CD14-positive monocyte (primary cell): ENCODE measurements at regions not wholly inside any gene's neighbourhood (a gene's known extent, or its start where the extent isn't known, plus 50 kb on each side); places are given as distances from the start of the nearest gene placed in this dataset.

Experiments used
- DNase-seq, 3 donors: peaks; one replicate each; pipeline ENCODE4 v3.0.0-alpha.2; 2011 to 2022
- H2AFZ ChIP-seq: 2 replicates; pipeline ENCODE4 v1.6.0; 2012; ENCODE audit warnings: mild to moderate bottlenecking, low read depth, low read length, inconsistent platforms; ENCODE audit not compliant: insufficient read depth, poor library complexity, severe bottlenecking
- H3K27ac ChIP-seq, 2 donors: 1 replicate in 1 of 2; 2 replicates in 1 of 2; pipeline ENCODE4 v1.5.1; 2012 to 2013; ENCODE audit warnings: low read length in 2 of 2, control low read depth in 1 of 2, inconsistent platforms in 1 of 2, low read depth in 1 of 2, mild to moderate bottlenecking in 1 of 2
- H3K27me3 ChIP-seq, 2 donors: one replicate each; pipeline versions ENCODE4 v1.6.0 to v1.6.1; 2011 to 2013; ENCODE audit warnings: low read length in 2 of 2; ENCODE audit not compliant: control insufficient read depth in 2 of 2, insufficient read depth in 2 of 2
- H3K36me3 ChIP-seq, 2 donors: replicated peaks in 1 of 2; 1 replicate in 1 of 2; 2 replicates in 1 of 2; pipeline versions ENCODE4 v1.5.1 to v1.6.1; 2012 to 2013; ENCODE audit warnings: low read length in 2 of 2, control low read depth in 1 of 2, inconsistent platforms in 1 of 2, mild to moderate bottlenecking in 1 of 2; ENCODE audit not compliant: insufficient read depth in 2 of 2, control insufficient read depth in 1 of 2
- H3K4me1 ChIP-seq, 2 donors: 1 replicate in 1 of 2; 2 replicates in 1 of 2; pipeline versions ENCODE4 v1.5.1 to v1.6.1; 2012 to 2013; ENCODE audit warnings: low read length in 2 of 2, control low read depth in 1 of 2, inconsistent platforms in 1 of 2, mild to moderate bottlenecking in 1 of 2, moderate library complexity in 1 of 2; ENCODE audit not compliant: insufficient read depth in 2 of 2, control insufficient read depth in 1 of 2
- H3K4me2 ChIP-seq: replicated peaks from 2 replicates; pipeline ENCODE3; 2012; ENCODE audit warnings: low read length, moderate library complexity, mild to moderate bottlenecking; ENCODE audit not compliant: poor library complexity, severe bottlenecking; ENCODE audit errors: extremely low read depth
- H3K4me3 ChIP-seq, 3 experiments: fragments of 200-600 bp in 1 of 3; sonication (generic) in 1 of 3; replicated peaks in 1 of 3; 1 replicate in 2 of 3; 2 replicates in 1 of 3; pipeline ENCODE4 v1.5.1; 2011 to 2013; ENCODE audit warnings: low read length in 3 of 3, mild to moderate bottlenecking in 3 of 3, control low read depth in 2 of 3, low read depth in 2 of 3, inconsistent platforms in 1 of 3, moderate library complexity in 1 of 3
- H3K79me2 ChIP-seq: 2 replicates; pipeline ENCODE4 v1.6.0; 2012; ENCODE audit warnings: mild to moderate bottlenecking, control low read depth, inconsistent platforms, low read length, moderate library complexity; ENCODE audit not compliant: insufficient read depth
- H3K9ac ChIP-seq: 2 replicates; pipeline ENCODE4 v1.6.0; 2017; ENCODE audit warnings: low read length, mild to moderate bottlenecking; ENCODE audit not compliant: insufficient read depth, poor library complexity, severe bottlenecking
- H3K9me3 ChIP-seq, 2 donors: replicated peaks in 1 of 2; 1 replicate in 1 of 2; 2 replicates in 1 of 2; pipeline versions ENCODE4 v1.5.1 to v1.6.1; 2012 to 2013; ENCODE audit warnings: low read length in 2 of 2, control low read depth in 1 of 2; ENCODE audit not compliant: control insufficient read depth in 1 of 2, insufficient read depth in 1 of 2
- H4K20me1 ChIP-seq: 2 replicates; pipeline ENCODE4 v1.6.0; 2012; ENCODE audit warnings: mild to moderate bottlenecking, low read length, control low read depth, moderate library complexity; ENCODE audit not compliant: insufficient read depth
- H3K27ac Mint-ChIP-seq, 7 donors: one replicate each; pipeline ENCODE4 v1.8.0; 2020; ENCODE audit warnings: mild to moderate bottlenecking in 7 of 7, mixed read lengths in 7 of 7, moderate library complexity in 6 of 7, inconsistent platforms in 2 of 7
- H3K27me3 Mint-ChIP-seq, 3 donors: one replicate each; pipeline ENCODE4 v1.8.0; 2021 to 2022; ENCODE audit warnings: low read depth in 3 of 3, mild to moderate bottlenecking in 3 of 3, mixed read lengths in 3 of 3, moderate library complexity in 3 of 3, inconsistent platforms in 1 of 3
- H3K36me3 Mint-ChIP-seq, 2 donors: one replicate each; pipeline ENCODE4 v1.8.0; 2020; ENCODE audit warnings: mixed read lengths in 2 of 2, inconsistent platforms in 1 of 2, mild to moderate bottlenecking in 1 of 2
- H3K4me1 Mint-ChIP-seq: one replicate; pipeline ENCODE4 v1.8.0; 2020; ENCODE audit warnings: mild to moderate bottlenecking, mixed read lengths
- H3K4me3 Mint-ChIP-seq, 2 donors: one replicate each; pipeline ENCODE4 v1.8.0; 2020; ENCODE audit warnings: mild to moderate bottlenecking in 2 of 2, mixed read lengths in 2 of 2, moderate library complexity in 1 of 2
- H3K9me3 Mint-ChIP-seq, 7 donors: one replicate each; pipeline ENCODE4 v1.8.0; 2020 to 2022; ENCODE audit warnings: mixed read lengths in 7 of 7, mild to moderate bottlenecking in 6 of 7, moderate library complexity in 6 of 7, inconsistent platforms in 2 of 7
- CTCF ChIP-seq: fragments of 200-600 bp; IDR thresholded peaks from one replicate; pipeline ENCODE4 v1.8.0; 2022; ENCODE audit warnings: antibody characterized with exemption, mild to moderate bottlenecking
- WGBS: methylation state at CpG from one replicate; pipeline ENCODE4 v1.1.5; 2013; ENCODE audit warnings: missing lambda C conversion rate; ENCODE audit not compliant: insufficient coverage; 5-methylcytosine and 5-hydroxymethylcytosine counted together
- intact Hi-C, 2 donors: fragments of 100-400 bp; cut with micrococcal nuclease; formaldehyde crosslinking; loops; one replicate each; pipeline versions ENCODE4 v1.15.0 to v1.15.1; 2023

- no peaks in the 10 kb centered on the region for H3K4me1 ChIP-seq
- no peak overlapping the region for H3K4me2 ChIP-seq
- no peak overlapping the region for H3K4me3 ChIP-seq
- no peaks in the 10 kb centered on the region for H3K27me3 ChIP-seq
- H3K9ac ChIP-seq: no peak overlapping the region
- WGBS: 70% methylated on average over 2 of the region's 2 CpGs
- no peaks in the 10 kb centered on the region for H3K27me3 Mint-ChIP-seq
- H3K4me1 Mint-ChIP-seq: no peaks in the 10 kb centered on the region
- H3K9me3 Mint-ChIP-seq: peaks cover 0 to 12% (median 3%) of the 10 kb centered on the region in 7 donors
- no peak overlapping the region for H3K27ac Mint-ChIP-seq
- DNase-seq: no peak
- H3K4me3 Mint-ChIP-seq: no peak overlapping the region
- H4K20me1 ChIP-seq: no peaks in the 10 kb centered on the region
- H3K36me3 ChIP-seq: no peaks in the 10 kb centered on the region
- intact Hi-C loops: no loop called here
- H2AFZ ChIP-seq: no peak overlapping the region
- no peak overlapping the region for H3K27ac ChIP-seq
- TF ChIP-seq CTCF: no peak
- H3K79me2 ChIP-seq: no peaks in the 10 kb centered on the region
- no peaks in the 10 kb centered on the region for H3K36me3 Mint-ChIP-seq
- H3K9me3 ChIP-seq: no peaks in the 10 kb centered on the region
Observed at GRCh38 chr16:59470556-59470955, 736.4 kb upstream of the GOT2 start.

- Mint-ChIP-seq H3K27ac (no peak overlapping the region), H3K36me3 (no peaks in the 10 kb centered on the region), H3K9me3 (peaks cover 0 to 17% (median 3%) of the 10 kb centered on the region in 7 donors), H3K4me3 (no peak overlapping the region), H3K4me1 (no peaks in the 10 kb centered on the region), H3K27me3 (no peaks in the 10 kb centered on the region)
- no peak for DNase-seq
- no peak overlapping the region for H3K27ac ChIP-seq
- no peak overlapping the region for H3K4me2 ChIP-seq
- no peaks in the 10 kb centered on the region for H3K9me3 ChIP-seq
- H3K27me3 ChIP-seq: no peaks in the 10 kb centered on the region
- H3K79me2 ChIP-seq: no peaks in the 10 kb centered on the region
- no CpG with 5 or more reads among the region's 1 CpG for WGBS
- no peaks in the 10 kb centered on the region for H3K36me3 ChIP-seq
- no peak overlapping the region for H3K9ac ChIP-seq
- no peaks in the 10 kb centered on the region for H4K20me1 ChIP-seq
- intact Hi-C loops: no loop called here
- H3K4me3 ChIP-seq: no peak overlapping the region
- H3K4me1 ChIP-seq: no peaks in the 10 kb centered on the region
- TF ChIP-seq CTCF: no peak
- H2AFZ ChIP-seq: no peak overlapping the region
Observed at GRCh38 chr16:59469266-59469665, 735.1 kb upstream of the GOT2 start.
